ENCODE measurements at regions not wholly inside any gene's neighbourhood (a gene's known extent, or its start where the extent isn't known, plus 50 kb on each side); places are given as distances from the start of the nearest gene placed in this dataset.

DNA sequence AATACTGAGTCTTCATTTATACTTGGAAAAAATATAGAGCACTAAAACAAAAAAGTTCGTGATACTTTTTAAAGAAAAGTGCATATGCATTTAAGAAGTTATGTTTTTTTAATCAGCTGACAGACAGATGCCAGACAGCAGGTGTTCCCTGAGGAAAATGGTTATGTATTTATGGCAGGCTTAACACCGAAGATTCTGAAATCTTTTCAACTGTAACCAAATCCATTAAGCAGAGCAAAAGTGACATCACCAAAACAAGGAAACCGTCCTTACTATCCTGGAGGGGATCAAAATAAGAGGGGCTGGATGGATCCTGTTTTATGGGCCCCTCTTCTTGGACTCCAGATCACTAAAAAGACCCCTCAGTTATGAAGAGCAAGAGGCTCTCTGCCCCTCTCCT is 404.9 kb upstream of the ADAMTS16 start:
- TF ChIP-seq EP300 (IDR thresholded peaks at IDR 0.05): no peak
- TF ChIP-seq CTCF (IDR thresholded peaks at IDR 0.05): no peak
